Fibroblast of villous mesenchyme (primary cell): ENCODE measurements at regions not wholly inside any gene's neighbourhood (a gene's known extent, or its start where the extent isn't known, plus 50 kb on each side); places are given as distances from the start of the nearest gene placed in this dataset.
"Not testable (repeated sequence)": the region's sequence is repeated elsewhere in the genome, so short reads cannot be mapped to it uniquely, and the experiment has no call there.

Experiments used
- DNase-seq: peaks from one replicate; pipeline ENCODE4 v3.0.0-alpha.2; 2010; ENCODE audit warnings: low read depth
- H3K4me3 ChIP-seq: 2 replicates; pipeline ENCODE4 v1.5.1; 2011; ENCODE audit warnings: low read depth, mild to moderate bottlenecking, low read length
- CTCF ChIP-seq: IDR thresholded peaks from 2 replicates; pipeline ENCODE4 v1.5.1; 2012; ENCODE audit warnings: low read depth, mild to moderate bottlenecking, low read length; ENCODE audit not compliant: insufficient read depth

- no peak for DNase-seq
- TF ChIP-seq CTCF = no peak
- no peak overlapping the region for H3K4me3 ChIP-seq
Measured at GRCh38 chrX:85808217-85808616, 239.1 kb downstream of the CHM start.

DNA sequence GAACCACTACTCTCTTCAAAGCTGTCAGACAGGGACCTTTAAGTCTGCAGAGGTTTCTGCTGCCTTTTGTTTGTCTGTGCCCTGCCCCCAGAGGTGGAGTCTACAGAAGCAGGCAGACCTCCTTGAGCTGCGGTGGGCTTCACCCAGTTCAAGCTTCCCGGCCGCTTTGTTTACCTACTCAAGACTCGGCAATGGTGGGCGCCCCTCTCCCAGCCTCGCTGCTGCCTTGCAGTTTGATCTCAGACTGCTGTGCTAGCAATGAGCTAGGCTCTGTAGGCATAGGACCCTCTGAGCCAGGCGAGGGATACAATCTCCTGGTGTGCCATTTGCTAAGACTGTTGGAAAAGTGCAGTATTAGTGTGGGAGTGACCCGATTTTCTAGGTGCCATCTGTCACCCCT, 275.0 kb downstream of the CHM start:
- not testable (repeated sequence) for H3K4me3 ChIP-seq, DNase-seq

- TF ChIP-seq CTCF = no peak
- H3K4me3 ChIP-seq = no peak overlapping the region
- DNase-seq = no peak
Measured at GRCh38 chrX:85765651-85766050, 281.7 kb downstream of the CHM start.

GRCh38 chrX:85723025-85723424, 324.3 kb downstream of the CHM start:
- H3K4me3 ChIP-seq, DNase-seq: not testable (repeated sequence)

- DNase-seq, H3K4me3 ChIP-seq: not testable (repeated sequence)
Measured at GRCh38 chrX:85703233-85703632, 323.8 kb upstream of the POF1B start.

GRCh38 chrX:85698921-85699320, 319.5 kb upstream of the POF1B start:
- TF ChIP-seq CTCF = no peak
- no peak for DNase-seq
- no peak overlapping the region for H3K4me3 ChIP-seq

DNA sequence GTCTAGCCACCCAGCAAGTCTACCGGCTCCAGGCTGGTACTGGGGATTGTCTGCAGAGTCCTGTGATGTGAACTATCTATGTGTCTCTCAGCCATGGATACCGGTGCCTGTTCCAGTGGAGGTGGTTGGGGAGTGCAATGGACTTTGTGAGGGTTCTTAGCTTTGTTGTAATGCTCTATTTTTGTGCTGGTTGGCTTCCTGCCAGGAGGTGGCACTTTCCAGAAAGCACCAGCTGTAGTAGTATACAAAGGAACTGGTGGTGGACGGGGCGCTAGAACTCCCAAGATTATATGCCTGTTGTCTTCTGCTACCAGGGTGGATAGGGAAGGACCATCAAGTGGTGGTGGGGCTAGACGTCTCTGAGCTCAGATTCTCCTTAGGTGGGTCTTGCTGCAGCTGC, 306.4 kb upstream of the POF1B start:
- H3K4me3 ChIP-seq = no peak overlapping the region
- TF ChIP-seq CTCF = no peak
- DNase-seq = no peak

DNA sequence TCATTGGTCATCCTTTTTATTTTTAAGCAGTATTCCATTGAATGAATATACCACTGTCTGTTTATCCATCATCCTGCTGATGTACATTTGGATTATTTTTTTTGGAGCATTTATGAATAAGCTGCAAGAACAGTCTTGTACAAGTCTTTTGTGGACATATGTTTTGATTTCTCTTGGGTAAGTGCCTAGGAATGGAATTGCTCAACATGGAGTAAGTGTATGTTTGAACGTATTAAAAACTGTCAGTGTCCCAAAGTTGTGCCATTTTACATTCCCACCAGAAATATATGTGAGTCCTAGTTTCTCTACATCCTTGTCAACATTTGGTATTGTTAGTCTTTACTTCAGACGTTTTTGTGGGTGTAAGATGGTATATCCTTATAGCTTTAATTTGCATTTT, 287.0 kb upstream of the POF1B start:
- TF ChIP-seq CTCF = no peak
- H3K4me3 ChIP-seq = no peak overlapping the region
- DNase-seq = no peak

DNA sequence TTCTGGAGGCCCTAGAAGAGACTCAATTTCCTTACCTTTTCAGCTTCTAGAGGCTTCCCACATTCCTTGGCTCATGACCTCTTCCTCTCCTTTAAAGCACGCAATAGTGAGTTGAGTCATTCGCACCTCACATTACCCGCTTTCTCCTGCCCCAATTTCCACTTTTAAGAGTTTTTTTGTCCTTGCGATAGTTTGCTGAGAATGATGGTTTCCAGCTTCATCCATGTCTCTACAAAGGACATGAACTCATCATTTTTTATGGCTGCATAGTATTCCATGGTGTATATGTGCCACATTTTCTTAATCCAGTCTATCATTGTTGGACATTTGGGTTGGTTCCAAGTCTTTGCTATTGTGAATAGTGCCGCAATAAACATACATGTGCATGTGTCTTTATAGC, 284.5 kb upstream of the POF1B start:
- not testable (repeated sequence) for DNase-seq, H3K4me3 ChIP-seq
